GM18861 (cell line): ENCODE measurements at regions not wholly inside any gene's neighbourhood (a gene's known extent, or its start where the extent isn't known, plus 50 kb on each side); places are given as distances from the start of the nearest gene placed in this dataset.
A peak's percentile ranks its signal among the peaks of the same experiment; 100 is the strongest.
"Not testable (repeated sequence)": the region's sequence is repeated elsewhere in the genome, so short reads cannot be mapped to it uniquely, and the experiment has no call there.

Source experiments
- ATAC-seq: cut with Tn5 transposase; IDR thresholded peaks from one replicate; pipeline ENCODE4 v1.9.1; 2021; ENCODE audit not compliant: unreplicated experiment

DNA sequence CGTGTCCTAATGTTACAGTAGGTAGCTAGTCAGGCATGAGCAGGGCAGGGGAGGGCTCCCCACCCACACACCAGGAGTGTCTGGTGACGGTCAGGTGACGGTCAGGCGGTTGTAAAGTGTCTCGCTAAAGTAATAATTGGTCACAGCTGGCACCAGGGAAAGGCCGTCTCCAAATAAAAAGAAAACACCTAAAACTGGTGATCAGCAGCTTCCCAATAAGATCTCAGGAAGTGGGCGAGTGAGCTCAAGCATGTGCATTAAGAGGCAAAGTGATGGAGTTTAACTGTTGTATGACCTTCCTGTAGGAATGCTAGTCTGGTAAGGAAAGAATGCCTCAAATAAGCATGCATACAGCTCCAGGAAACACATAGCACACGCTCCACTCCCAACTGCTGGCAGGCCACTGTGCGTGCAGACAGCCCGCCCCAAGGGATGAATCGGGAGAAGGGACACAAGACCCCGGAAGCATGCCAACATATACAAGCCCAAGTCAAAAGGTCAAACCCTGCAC, 177.1 kb downstream of the RNF144A start:
- no peak for ATAC-seq

DNA sequence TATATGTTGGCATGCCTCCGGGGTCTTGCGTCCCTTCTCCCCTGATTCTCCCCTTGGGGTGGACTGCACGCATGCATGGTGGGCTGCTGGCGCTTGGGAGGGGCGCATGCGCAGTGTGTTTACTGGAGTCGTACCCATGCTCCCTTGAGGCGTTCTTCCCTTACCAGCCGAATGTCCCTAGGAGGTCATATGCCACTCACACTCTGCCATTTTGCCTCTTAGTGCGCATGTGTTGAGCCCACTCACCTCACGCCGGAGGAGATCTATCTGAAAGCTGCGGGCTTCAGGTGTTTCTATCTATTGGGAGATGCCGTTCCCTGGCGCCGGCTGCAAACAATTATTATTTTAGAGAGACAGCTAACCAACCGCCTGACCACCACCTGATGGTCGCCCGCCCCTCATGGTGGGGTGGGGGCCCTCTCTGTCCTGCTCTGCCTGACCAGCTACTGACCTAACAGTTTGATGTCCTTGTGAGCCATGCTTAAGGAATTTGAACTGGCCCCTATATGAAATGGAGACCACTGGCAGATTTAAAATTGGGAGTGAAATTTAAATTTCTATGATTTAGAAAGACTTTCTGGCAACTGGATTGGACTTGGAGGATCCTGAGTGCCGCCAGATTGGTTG, 179.6 kb downstream of the RNF144A start:
- no peak for ATAC-seq

DNA sequence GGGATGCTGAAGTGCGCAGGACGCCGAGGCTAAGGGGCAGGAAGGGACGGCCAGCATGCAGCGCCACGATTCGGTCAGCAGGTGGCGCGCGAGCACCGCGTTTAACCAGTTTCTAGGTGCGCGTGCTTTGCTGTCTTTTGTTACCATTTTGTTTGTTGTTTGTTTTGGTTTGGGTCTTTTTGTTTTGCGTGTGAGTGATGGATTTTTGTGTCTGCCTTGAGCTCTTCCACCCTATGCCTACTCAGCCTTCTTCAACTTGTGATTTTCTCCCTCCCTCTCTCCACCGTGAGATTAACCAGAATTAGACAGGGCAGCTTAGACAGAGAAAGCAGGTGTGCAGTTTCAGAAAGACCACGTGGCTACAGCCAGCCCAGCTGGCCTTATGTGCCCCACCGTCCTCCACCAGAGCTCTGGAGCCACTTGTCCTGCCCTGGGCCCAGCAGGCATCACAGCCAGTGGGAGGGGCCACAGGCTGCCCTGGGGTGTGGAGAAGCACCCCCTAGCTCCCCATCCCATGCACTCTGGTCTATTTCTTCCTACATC, 180.2 kb downstream of the RNF144A start:
- peak; percentile 78 for ATAC-seq

- ATAC-seq: no peak
Measured at GRCh38 chr2:7098816-7099215, 181.6 kb downstream of the RNF144A start.

- ATAC-seq: not testable (repeated sequence)
Measured at GRCh38 chr2:7099687-7100086, 182.5 kb downstream of the RNF144A start.

DNA sequence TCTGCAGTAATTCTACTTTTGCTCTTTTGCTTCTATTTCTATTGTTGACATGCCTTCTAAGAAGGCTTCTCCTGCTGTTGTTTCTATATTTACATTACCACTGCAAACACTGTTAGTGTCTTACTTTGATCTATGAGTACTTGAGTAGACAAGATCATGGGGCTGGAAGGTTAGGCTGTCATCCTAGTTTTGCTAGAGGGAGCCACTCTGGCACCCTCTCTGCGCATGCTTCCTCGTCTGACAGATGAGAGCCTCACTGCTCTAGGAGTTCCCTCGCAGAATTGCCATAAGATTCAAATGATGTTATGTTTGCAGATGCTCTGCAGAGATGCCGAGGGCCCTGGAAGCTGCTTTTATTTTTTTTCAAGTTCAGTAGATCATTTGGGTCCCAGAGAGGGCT, 185.6 kb downstream of the RNF144A start:
- ATAC-seq: no peak

- no peak for ATAC-seq
Measured at GRCh38 chr2:7108792-7109532, 191.8 kb downstream of the RNF144A start.

DNA sequence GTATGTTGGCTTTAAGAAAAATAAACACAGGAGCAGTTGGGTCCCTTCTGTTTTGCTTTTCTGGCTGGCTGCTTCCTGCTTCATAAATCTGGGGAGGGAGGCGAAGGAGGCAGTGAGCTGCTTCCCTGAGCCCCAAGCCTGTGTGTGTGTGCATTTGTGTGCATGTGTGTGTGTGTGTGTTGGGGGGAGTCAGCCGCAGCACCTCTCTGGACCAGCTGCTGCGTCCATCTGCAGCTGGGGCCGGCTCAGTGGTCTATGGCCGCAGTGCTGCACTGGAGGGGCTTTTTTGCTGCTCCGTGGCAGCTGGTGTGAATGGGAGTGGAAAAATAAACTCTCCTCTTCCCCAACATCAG, 192.3 kb downstream of the RNF144A start:
- no peak for ATAC-seq

GRCh38 chr2:7111626-7112025, 194.4 kb downstream of the RNF144A start:
- no peak for ATAC-seq

DNA sequence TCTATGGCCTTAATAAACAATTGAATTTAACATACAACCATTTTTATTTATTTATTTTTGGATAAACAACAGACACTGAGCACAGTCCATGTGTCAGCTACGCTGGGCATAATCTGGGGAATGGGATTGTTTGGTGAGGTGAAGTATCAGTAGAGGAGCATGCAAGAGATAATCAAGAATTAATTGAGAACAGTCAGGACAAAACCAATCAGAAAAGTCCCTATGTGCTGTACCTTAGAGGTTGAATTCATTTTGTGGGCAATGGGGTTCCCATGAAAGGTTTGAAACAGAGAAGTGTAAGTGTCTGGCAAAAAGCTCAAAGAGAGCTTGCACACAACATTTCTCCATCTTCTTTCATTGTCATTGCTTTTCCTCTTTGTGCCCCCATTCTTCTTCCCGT, 198.2 kb downstream of the RNF144A start:
- ATAC-seq: no peak

DNA sequence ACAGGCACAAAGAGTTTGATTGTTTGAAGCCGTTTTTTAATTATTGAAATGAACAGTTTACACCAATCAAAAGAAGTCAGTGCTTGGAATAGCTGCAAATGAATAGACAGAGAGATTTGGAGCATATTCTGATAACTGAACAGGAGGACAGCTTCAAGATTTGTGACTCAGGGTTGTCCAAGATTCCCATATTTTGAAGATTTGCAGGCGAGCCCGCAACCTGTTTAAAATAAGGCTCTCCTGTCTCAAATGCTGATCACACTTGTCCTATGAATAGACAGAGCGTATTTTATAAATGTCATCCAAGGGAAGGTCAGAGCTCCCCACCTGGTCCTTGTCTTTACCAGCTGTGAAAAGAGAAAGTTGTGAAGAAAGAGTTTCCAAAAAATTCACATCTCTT, 198.7 kb downstream of the RNF144A start:
- no peak for ATAC-seq

- no peak for ATAC-seq
Measured at GRCh38 chr2:7116511-7116910, 199.3 kb downstream of the RNF144A start.

DNA sequence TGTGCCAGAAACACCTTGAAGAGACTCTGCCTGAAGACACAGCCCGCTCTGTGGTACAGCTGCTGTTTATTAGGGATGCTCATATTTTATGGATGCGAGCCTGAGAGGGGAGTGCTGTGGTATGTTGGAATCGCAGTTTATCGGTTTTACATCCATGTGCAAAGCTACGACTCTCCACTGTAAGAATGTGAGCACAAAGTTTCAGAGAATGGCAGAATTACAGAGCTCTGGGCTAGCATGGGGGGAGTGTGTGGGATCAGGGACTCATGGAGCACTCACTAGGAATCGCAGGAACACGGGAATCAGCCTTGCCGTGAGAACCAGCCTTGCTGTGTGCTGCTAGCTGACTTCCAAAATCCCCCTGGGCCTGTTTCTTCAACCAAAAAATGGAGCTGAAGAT, 199.9 kb downstream of the RNF144A start:
- ATAC-seq: no peak

- no peak for ATAC-seq
Measured at GRCh38 chr2:7118606-7119131, 201.5 kb downstream of the RNF144A start.

DNA sequence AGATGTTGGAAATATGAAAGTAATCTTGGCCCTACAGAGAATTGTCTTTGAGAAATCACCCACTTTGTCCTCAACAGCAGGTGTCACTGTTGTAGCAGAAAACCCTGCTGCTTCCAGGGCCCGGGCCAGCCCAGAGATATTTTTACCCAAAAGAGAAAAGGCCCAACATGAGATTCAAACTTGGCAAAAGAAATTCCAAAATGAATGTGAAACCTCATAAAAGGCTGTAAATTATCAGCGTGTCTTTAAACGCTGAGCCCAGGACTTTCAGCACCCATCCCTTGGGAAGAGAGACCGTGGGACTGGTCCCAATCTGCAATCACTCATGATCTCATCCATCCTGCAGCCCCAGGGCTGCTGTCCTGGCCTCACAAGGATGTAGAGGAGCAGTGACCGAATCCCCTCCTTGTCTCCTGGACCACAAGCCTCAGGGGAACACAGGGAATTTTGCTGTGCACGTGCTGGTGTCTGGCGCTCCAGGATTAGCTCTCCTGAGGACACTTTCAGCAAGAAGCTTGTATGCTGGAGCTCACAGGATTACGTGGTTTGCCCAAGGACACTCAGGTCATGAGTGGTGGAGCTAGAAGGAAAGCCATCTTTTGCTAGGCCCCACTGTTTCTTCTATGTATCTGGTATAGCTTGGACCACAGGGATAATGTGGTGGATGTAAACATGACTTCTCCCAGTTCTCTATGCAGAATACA, 202.1 kb downstream of the RNF144A start:
- no peak for ATAC-seq

GRCh38 chr2:7121851-7122250, 204.6 kb downstream of the RNF144A start:
- ATAC-seq: no peak

GRCh38 chr2:7127156-7127555, 209.9 kb downstream of the RNF144A start:
- ATAC-seq: no peak

- ATAC-seq: no peak
Measured at GRCh38 chr2:7127687-7128086, 210.5 kb downstream of the RNF144A start.

- no peak for ATAC-seq
Measured at GRCh38 chr2:7131261-7131660, 214.0 kb downstream of the RNF144A start.

DNA sequence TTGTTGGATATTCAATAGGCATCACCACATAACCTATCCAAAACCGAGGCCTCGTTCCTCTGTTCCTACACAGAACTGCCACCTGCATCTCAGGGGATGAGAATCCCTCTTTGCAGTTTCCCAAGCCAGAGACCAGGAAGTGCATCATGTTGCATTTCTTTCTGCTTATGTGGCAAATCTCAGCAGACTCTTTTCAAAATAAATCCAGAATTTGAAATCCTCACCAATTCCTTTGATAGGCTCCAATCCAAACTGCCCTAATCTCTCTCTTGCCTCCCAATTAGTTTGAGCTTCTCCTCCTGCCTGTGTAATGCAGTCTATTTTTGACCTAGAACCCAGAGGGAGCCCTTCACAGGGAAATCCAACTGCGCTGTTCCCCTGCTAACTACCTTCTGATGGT, 215.5 kb downstream of the RNF144A start:
- no peak for ATAC-seq

DNA sequence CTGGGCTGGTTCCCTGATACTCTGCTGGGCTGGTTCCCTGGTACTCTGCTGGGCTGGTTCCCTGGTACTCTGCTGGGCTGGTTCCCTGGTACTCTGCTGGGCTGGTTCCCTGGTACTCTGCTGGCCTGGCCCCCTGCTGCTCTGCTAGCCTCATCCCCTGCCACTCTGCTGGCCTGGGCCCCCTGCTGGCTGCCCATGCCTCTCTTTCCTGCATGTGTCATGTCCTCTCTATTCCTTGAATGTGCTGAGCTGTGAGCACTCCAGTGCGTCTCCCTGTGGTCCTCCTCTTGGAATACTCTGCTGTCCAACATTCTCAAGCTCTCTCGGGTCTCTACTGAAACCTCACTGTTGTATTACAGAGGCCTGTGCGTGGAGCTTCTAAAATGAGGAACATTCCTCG, 216.3 kb downstream of the RNF144A start:
- ATAC-seq: no peak

GRCh38 chr2:7140306-7140705, 223.1 kb downstream of the RNF144A start:
- ATAC-seq: no peak
